ENCODE measurements at regions not wholly inside any gene's neighbourhood (a gene's known extent, or its start where the extent isn't known, plus 50 kb on each side); places are given as distances from the start of the nearest gene placed in this dataset.

- no peak for DNase-seq (ENCODE audit: low read depth)
Observed at GRCh38 chr18:73852789-73853549, 294.7 kb downstream of the FBXO15 start.

GRCh38 chr18:73850782-73851181 is 296.9 kb downstream of the FBXO15 start:
- no peak for DNase-seq (ENCODE audit: low read depth)

GRCh38 chr18:73848656-73849055 is 299.0 kb downstream of the FBXO15 start:
- DNase-seq (ENCODE audit: low read depth), result no peak

GRCh38 chr18:73843455-73843854 is 304.2 kb downstream of the FBXO15 start:
- DNase-seq (ENCODE audit: low read depth), result no peak

GRCh38 chr18:73842795-73843394 is 304.7 kb downstream of the FBXO15 start:
- DNase-seq (ENCODE audit: low read depth), result peak; percentile 11

- DNase-seq (ENCODE audit: low read depth), result no peak
Observed at GRCh38 chr18:73841661-73842060, 306.0 kb downstream of the FBXO15 start.

GRCh38 chr18:73840319-73840945 is 307.2 kb downstream of the FBXO15 start:
- no peak for DNase-seq (ENCODE audit: low read depth)

- no peak for DNase-seq (ENCODE audit: low read depth)
Observed at GRCh38 chr18:73839441-73839840, 308.2 kb downstream of the FBXO15 start.

- DNase-seq (ENCODE audit: low read depth), result no peak
Observed at GRCh38 chr18:73838107-73838506, 309.5 kb downstream of the FBXO15 start.

- DNase-seq (ENCODE audit: low read depth), result no peak
Observed at GRCh38 chr18:73835656-73836364, 311.8 kb downstream of the FBXO15 start.

GRCh38 chr18:73835039-73835438 is 312.6 kb downstream of the FBXO15 start:
- no peak for DNase-seq (ENCODE audit: low read depth)

- DNase-seq (ENCODE audit: low read depth), result no peak
Observed at GRCh38 chr18:73831688-73832087, 315.9 kb downstream of the FBXO15 start.

- no peak for DNase-seq (ENCODE audit: low read depth)
Observed at GRCh38 chr18:73829146-73829545, 318.5 kb downstream of the FBXO15 start.

- DNase-seq (ENCODE audit: low read depth), result no peak
Observed at GRCh38 chr18:73827801-73828200, 319.8 kb downstream of the FBXO15 start.

- DNase-seq (ENCODE audit: low read depth), result no peak
Observed at GRCh38 chr18:73826098-73826497, 321.5 kb downstream of the FBXO15 start.

GRCh38 chr18:73824671-73825070 is 323.0 kb downstream of the FBXO15 start:
- no peak for DNase-seq (ENCODE audit: low read depth)

- no peak for DNase-seq (ENCODE audit: low read depth)
Observed at GRCh38 chr18:73812423-73812822, 335.2 kb downstream of the FBXO15 start.

- no peak for DNase-seq (ENCODE audit: low read depth)
Observed at GRCh38 chr18:73807551-73808192, 340.0 kb downstream of the FBXO15 start.

GRCh38 chr18:73805991-73806390 is 341.6 kb downstream of the FBXO15 start:
- no peak for DNase-seq (ENCODE audit: low read depth)

GRCh38 chr18:73797419-73797818 is 350.2 kb downstream of the FBXO15 start:
- DNase-seq (ENCODE audit: low read depth), result no peak

GRCh38 chr18:73793386-73793785 is 354.2 kb downstream of the FBXO15 start:
- DNase-seq (ENCODE audit: low read depth), result no peak

GRCh38 chr18:73791081-73791480 is 356.6 kb downstream of the FBXO15 start:
- DNase-seq (ENCODE audit: low read depth), result no peak

Measured in CMK (cell line).